ENCODE measurements at regions not wholly inside any gene's neighbourhood (a gene's known extent, or its start where the extent isn't known, plus 50 kb on each side); places are given as distances from the start of the nearest gene placed in this dataset.
"Not testable (repeated sequence)": the region's sequence is repeated elsewhere in the genome, so short reads cannot be mapped to it uniquely, and the experiment has no call there.

DNA sequence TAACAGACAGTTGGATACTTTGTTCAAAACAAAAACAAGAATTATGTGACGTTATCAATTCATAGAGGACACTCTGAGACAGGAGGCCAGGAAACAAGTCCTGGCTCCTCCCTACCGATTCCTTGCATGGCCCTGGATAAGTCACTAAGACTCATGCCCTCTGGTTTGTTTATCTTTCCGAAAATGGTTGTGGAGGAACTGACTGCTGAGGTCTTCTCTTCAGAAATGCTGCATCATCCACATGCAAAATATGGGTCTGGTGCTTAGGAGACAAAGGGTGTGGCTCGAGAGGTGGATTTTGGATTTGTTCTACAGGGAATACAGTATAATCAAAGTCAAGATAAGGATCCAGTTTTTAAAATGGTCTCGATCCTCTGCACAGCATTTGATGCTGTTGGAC lies 130.9 kb downstream of the RELL1 start:
- DNase-seq (ENCODE audit: low spot score): no peak

DNA sequence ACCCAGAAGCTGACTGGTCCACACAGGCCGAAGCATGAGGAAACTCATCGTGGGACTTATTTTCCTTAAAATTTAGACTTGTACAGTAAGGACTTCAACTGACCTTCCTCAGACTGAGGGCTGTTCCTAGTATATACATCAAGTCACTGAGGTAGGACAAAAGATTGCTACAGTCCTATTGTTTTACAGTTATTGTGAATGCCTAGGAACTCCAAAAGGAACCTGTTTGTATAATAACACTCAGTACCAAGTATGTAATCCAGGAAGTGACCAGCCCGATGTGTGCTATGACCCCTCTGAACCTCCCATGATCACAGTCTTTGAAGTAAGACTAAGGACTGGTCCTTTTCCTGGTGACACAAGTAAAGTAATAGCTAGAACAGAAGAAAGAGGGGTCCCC lies 136.3 kb downstream of the RELL1 start:
- DNase-seq (ENCODE audit: low spot score): not testable (repeated sequence)

DNA sequence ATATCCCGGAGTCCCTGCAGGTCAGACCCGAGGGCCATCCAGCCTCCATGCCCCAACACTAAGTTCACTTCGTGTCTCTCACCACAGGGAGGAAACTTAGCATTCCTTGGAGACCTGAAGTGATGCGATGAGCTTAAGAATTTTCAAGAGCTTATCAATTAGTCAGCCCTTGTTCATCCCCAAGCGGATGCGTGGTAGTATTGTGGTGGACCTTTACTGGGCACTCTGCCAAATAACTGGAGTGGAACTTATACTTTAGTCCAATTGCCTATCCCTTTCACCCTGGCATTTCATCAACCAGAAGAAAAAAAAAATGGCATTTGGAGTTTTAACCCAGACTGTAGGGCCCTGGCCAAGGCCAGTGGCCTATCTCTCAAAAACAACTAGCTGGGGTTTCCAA lies 137.1 kb downstream of the RELL1 start:
- DNase-seq (ENCODE audit: low spot score): no peak

GRCh38 chr4:37546586-37546985 lies 139.6 kb downstream of the RELL1 start:
- no peak for DNase-seq (ENCODE audit: low spot score)

- DNase-seq (ENCODE audit: low spot score): no peak
These were observed 143.5 kb downstream of the RELL1 start for GRCh38 chr4:37542706-37543105.

DNA sequence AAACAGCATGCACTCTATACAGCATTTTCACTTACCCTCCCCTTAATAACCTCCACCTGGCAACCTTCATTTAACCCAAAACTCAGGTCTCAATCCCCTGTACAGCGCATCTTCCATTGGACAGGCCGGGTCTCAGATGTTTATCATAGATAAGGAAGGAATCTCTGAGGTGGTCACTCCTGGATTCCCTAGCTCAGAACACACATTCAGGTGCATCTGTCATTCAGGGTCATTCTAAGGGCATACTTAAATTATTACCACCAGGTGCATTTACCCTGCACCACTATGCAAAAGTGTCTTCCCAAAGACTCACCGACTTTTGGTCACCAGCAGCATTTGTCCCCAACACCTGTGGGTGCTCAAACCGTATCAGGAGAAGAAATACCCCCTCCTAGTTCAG lies 144.2 kb downstream of the RELL1 start:
- no peak for DNase-seq (ENCODE audit: low spot score)

GRCh38 chr4:37540486-37540885 lies 145.7 kb downstream of the RELL1 start:
- peak; percentile 2 for DNase-seq (ENCODE audit: low spot score)

GRCh38 chr4:37538931-37539330 lies 147.2 kb downstream of the RELL1 start:
- no peak for DNase-seq (ENCODE audit: low spot score)

- DNase-seq (ENCODE audit: low spot score): no peak
These were observed 148.7 kb downstream of the RELL1 start for GRCh38 chr4:37537484-37537883.

DNA sequence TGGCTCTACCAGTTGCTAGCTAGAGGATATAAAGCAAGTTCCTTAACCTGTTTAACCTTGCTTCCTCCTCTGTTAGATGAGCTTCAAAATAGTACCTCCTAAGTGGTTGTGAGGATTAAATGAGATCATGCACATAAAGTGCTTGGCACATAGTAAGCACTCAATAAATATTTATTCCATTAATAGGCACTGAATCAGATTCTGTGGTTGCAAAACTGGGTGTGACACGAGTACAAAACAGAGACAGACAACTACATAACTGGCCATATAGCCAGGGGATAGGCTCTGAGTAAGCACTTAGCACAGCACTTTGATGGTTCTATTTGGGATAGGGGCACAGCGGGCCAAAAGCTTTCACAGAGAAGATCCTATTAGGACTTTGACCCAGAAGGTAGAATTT lies 150.3 kb downstream of the RELL1 start:
- DNase-seq (ENCODE audit: low spot score): no peak

- no peak for DNase-seq (ENCODE audit: low spot score)
These were observed 152.7 kb downstream of the RELL1 start for GRCh38 chr4:37533286-37534033.

- no peak for DNase-seq (ENCODE audit: low spot score)
These were observed 155.0 kb downstream of the RELL1 start for GRCh38 chr4:37531151-37531550.

DNA sequence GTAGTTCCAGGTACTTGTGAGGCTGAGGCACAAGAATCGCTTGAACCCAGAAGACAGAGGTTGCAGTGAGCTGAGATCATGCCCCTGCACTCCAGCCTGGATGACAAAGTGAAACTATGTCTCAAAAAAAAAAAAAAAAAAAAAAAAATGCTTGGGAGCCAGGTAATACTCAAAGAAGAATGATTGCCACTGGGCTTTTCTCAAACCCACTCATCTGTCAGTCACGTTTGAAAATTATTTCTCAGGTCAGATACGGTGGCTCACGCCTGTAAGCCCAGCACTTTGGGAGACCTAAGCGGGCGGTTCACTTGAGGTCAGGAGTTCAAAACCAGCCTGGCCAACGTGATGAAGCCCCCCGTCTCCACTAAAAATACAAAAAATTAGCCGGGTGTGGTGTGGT lies 155.7 kb downstream of the RELL1 start:
- DNase-seq (ENCODE audit: low spot score): no peak

DNA sequence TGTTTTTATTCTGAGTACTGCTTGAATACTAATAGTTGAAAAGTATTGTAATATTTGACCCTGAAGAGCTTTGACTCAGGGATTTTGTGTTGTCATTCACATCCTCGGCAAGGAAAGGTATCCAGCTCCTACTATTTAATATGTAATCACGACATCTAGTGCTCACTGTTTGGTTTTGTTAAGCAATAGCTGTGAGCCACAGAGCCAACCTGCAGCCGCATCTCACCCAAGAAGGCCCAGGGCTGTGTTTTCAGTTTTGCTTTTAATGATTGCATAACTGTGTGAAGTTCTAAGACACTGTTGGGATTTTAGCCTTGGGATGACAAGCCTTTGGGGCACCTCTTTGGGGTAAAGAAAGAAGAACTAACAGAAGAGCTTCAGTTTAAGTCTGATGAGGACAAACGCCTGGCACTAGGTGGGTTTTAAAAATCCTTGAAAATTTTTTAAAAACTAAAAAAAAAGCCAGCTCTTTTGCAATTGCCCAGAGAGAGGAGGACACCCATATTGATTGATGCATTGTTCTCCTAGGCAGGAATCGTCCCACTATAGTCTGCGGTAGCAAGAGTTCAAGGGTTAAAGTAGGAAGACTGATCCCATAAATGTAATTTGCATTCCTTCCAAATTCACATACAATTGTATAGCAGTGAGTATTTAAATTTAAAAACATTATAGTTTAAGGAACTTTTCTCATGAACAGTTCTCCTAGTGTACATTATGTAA lies 157.8 kb downstream of the RELL1 start:
- no peak for DNase-seq (ENCODE audit: low spot score)

DNA sequence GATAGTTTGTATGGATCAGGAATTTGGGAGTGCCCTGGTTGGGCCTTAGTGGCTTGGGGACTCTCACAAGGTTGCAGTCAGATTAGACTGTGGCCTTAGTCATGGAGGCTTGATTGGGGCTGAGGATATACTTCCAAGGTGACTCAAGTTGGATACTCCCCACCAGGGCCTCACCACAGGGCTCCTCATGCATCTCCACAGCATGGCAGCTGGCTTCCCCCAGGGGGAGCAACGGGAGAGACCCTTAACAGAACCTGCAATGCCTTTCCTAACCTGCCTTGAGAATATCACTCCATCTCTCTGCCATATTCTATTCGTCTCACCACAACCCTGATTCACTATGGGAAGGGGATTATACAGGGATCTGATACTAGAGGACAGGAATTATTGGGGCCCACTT lies 161.9 kb downstream of the RELL1 start:
- DNase-seq (ENCODE audit: low spot score): no peak

- DNase-seq (ENCODE audit: low spot score): no peak
These were observed 163.2 kb downstream of the RELL1 start for GRCh38 chr4:37522996-37523395.

- no peak for DNase-seq (ENCODE audit: low spot score)
These were observed 168.8 kb downstream of the RELL1 start for GRCh38 chr4:37517326-37517725.

- DNase-seq (ENCODE audit: low spot score): no peak
These were observed 170.0 kb downstream of the RELL1 start for GRCh38 chr4:37516057-37516775.

DNA sequence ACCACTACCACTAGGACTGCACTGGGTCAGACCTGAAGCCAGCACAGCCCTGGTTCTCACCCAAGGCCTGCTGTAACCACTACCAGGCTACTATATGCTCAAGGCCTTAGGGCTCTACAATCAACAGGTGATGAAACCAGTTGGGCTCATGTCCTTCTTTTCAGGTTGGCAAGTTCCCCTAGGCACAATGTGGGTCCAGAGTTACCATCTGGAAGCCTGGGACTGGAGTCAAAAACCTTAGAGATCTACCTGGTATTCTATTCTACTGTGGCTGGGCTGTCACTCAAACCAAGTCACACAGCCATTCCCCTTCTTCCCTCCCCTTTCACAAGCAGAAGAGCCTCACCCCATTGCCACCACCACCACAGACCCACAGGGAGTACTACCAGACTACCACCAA lies 175.6 kb downstream of the RELL1 start:
- DNase-seq (ENCODE audit: low spot score): peak; percentile 87

DNA sequence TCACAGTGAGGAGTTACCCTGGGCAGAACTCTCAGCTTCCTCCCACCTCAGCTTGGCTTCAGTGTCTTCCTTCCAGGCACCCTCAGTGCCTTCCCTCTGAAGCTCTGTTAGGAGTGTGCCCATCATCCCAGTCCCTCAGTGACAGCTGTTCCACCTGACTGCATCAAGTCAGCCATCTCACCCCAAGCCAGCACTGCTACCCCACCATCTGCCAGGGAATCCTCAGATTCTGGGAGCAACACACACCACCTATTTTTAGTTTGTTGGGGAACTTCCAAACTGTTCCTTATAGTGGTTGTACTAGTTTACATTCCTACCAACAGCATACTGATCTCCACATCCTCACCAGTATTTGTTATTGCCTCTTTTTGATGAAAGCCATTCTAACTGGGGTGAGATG lies 182.9 kb downstream of the RELL1 start:
- peak; percentile 79 for DNase-seq (ENCODE audit: low spot score)

DNA sequence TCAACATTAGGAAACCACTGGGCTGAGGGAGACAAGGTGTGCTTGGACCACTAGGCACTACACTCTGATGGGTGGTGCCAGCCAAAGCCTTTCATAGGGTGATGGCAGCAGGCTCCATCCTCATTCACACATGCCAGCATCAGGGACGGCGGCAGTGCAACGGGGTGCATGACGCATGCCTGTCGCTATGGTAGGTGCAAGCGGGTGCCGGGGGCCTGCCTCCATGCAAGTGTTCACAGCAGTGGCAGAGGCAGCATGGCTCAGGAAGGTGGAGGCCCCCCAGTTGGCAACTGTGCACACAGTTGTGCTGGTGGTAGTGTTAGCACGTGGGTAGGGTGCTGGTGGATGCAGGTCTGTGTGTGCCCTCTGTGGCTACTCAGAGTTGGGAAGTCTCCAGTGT lies 184.1 kb downstream of the RELL1 start:
- DNase-seq (ENCODE audit: low spot score): no peak

All from cerebellar cortex (tissue), 1 donor.